NB4 (cell line): ENCODE measurements at regions not wholly inside any gene's neighbourhood (a gene's known extent, or its start where the extent isn't known, plus 50 kb on each side); places are given as distances from the start of the nearest gene placed in this dataset.

ENCODE experiments used
- DNase-seq: peaks from one replicate; pipeline ENCODE4 v3.0.0; 2010; ENCODE audit warnings: low read depth
- H3K4me3 ChIP-seq: one replicate; pipeline ENCODE4 v1.5.1; 2011; ENCODE audit warnings: mild to moderate bottlenecking, low read depth, low read length, moderate library complexity
- CTCF ChIP-seq: IDR thresholded peaks from one replicate; pipeline ENCODE4 v1.5.1; 2012; ENCODE audit warnings: low read depth, low read length
- MAX ChIP-seq: IDR thresholded peaks from 2 replicates; pipeline ENCODE4 v1.6.1; 2011; ENCODE audit warnings: low read depth, low read length
- MYC ChIP-seq: IDR thresholded peaks from 2 replicates; pipeline ENCODE4 v1.6.1; 2011; ENCODE audit warnings: low read depth, low read length
- POLR2A ChIP-seq: IDR thresholded peaks from 2 replicates; pipeline ENCODE4 v1.6.1; 2011; ENCODE audit warnings: mild to moderate bottlenecking; ENCODE audit not compliant: insufficient read length; ENCODE audit errors: extremely low read depth

DNA sequence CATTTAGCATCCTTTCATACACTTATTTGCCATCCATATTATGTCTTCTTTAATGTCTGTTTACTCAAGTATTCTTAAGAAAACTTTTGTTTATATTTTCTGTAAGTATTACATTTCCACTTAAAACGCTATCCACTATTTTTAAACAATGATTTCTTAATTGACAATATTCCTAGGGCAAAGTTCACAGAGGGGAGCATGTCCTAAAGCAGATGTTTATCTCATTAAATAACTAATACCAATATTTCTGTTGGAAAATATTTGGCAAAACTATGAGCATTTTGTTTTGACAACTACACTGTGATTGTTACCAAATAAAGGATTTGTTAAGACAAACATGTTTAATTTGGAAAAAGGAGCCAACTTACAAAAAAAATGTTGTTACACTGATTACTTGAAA lies 643.3 kb downstream of the SLITRK5 start:
- H3K4me3 ChIP-seq, result no peak overlapping the region
- TF ChIP-seq CTCF (no peak), POLR2A (no peak), MAX (no peak), MYC (no peak)

DNA sequence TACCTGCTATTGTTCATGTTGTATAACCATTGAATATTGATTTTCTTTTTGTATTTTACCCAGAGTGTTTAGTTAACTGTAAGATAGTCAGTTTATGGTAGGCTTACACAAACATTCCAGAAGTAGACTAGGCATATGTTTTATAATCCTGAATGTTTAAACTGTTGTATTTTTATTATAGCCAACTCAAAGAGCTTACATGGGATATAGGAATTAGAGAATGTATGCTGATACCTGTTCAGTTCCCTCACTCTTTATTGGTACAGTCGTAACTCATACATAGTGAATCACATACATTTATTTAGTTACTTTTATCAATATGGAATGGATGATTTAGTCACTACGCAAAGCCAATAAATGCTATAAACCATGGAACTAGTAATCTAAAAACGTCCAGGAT lies 657.9 kb downstream of the SLITRK5 start:
- DNase-seq, result no peak
- no peak overlapping the region for H3K4me3 ChIP-seq
- TF ChIP-seq MAX (no peak), POLR2A (no peak), MYC (no peak), CTCF (no peak)

More for the DNA sequence above, 643.3 kb downstream of the SLITRK5 start:
- no peak for DNase-seq

DNA sequence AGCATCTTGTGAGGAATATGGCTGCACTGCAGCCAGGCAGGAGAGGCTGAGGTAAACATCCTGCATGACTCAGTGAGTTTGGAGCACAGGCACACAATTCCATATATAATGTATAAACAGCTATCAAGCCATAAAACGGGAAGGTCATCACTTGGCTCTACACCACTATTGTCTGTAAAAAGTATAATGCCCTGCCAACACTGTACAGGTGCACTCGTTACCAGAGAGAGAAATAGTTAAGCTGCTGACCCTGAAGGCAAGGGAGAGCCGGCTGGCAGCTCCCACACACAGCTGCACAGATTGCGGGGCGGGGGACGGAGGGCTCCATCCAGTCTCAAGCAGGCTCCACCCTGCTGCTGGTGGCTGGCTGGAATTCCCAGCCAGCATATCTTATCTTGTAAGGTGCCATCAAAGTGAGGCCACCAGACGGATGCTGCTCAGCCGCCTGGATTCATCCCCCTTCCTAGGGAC lies 668.1 kb downstream of the SLITRK5 start:
- no peak for DNase-seq
- TF ChIP-seq CTCF (no peak), MYC (no peak), POLR2A (no peak), MAX (no peak)
- H3K4me3 ChIP-seq, result no peak overlapping the region

GRCh38 chr13:88345171-88345847 lies 674.1 kb downstream of the SLITRK5 start:
- DNase-seq, result no peak
- TF ChIP-seq MAX (no peak), POLR2A (no peak), MYC (no peak), CTCF (no peak)
- no peak overlapping the region for H3K4me3 ChIP-seq

- no peak for DNase-seq
- H3K4me3 ChIP-seq, result no peak overlapping the region
- TF ChIP-seq MAX (no peak), CTCF (no peak), POLR2A (no peak), MYC (no peak)
Observed at GRCh38 chr13:88360761-88361160, 689.6 kb downstream of the SLITRK5 start.
